LNCaP clone FGC (cell line): ENCODE measurements at regions not wholly inside any gene's neighbourhood (a gene's known extent, or its start where the extent isn't known, plus 50 kb on each side); places are given as distances from the start of the nearest gene placed in this dataset.
A peak's percentile ranks its signal among the peaks of the same experiment; 100 is the strongest.

ENCODE experiments used
- DNase-seq: peaks from one replicate; pipeline ENCODE4 v3.0.0-alpha.2; 2011; ENCODE audit warnings: low read depth
- H3K4me3 ChIP-seq: 2 replicates; pipeline ENCODE4 v1.5.1; 2011; ENCODE audit warnings: mild to moderate bottlenecking, low read depth, low read length, control low read depth
- TF ChIP-seq, protein P1 (sequence below): IDR thresholded peaks from 2 replicates; pipeline ENCODE4 v1.5.1; 2012; ENCODE audit warnings: mild to moderate bottlenecking; ENCODE audit not compliant: control insufficient read depth, insufficient read depth; ENCODE audit errors: extremely low read depth

GRCh38 chr7:106196460-106197021 lies 84.4 kb upstream of the SYPL1 start:
- DNase-seq, result peak; percentile 87
- TF ChIP-seq, protein P1, sequence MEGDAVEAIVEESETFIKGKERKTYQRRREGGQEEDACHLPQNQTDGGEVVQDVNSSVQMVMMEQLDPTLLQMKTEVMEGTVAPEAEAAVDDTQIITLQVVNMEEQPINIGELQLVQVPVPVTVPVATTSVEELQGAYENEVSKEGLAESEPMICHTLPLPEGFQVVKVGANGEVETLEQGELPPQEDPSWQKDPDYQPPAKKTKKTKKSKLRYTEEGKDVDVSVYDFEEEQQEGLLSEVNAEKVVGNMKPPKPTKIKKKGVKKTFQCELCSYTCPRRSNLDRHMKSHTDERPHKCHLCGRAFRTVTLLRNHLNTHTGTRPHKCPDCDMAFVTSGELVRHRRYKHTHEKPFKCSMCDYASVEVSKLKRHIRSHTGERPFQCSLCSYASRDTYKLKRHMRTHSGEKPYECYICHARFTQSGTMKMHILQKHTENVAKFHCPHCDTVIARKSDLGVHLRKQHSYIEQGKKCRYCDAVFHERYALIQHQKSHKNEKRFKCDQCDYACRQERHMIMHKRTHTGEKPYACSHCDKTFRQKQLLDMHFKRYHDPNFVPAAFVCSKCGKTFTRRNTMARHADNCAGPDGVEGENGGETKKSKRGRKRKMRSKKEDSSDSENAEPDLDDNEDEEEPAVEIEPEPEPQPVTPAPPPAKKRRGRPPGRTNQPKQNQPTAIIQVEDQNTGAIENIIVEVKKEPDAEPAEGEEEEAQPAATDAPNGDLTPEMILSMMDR, result no peak
- no peak overlapping the region for H3K4me3 ChIP-seq

DNA sequence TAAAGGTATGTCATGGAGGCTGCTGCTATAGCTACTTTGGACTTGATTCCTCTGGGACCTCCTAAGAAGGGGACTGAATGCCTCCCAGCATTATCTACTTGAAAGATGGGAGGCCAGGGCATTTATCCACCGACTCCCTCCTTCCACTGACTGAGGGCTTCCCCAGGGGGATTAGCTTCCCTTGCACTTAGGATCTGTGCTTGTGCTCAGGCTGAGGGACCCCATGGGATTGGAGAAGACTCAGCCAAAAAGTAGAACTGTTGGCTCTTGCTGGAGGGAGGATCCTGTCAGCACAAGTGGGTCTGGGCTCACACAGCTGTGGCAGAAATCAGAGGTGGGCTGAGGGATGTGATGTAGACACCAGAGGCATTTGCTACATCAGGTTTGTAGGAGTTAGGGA lies 81.5 kb upstream of the SYPL1 start:
- no peak for DNase-seq
- TF ChIP-seq, protein P1, result no peak

DNA sequence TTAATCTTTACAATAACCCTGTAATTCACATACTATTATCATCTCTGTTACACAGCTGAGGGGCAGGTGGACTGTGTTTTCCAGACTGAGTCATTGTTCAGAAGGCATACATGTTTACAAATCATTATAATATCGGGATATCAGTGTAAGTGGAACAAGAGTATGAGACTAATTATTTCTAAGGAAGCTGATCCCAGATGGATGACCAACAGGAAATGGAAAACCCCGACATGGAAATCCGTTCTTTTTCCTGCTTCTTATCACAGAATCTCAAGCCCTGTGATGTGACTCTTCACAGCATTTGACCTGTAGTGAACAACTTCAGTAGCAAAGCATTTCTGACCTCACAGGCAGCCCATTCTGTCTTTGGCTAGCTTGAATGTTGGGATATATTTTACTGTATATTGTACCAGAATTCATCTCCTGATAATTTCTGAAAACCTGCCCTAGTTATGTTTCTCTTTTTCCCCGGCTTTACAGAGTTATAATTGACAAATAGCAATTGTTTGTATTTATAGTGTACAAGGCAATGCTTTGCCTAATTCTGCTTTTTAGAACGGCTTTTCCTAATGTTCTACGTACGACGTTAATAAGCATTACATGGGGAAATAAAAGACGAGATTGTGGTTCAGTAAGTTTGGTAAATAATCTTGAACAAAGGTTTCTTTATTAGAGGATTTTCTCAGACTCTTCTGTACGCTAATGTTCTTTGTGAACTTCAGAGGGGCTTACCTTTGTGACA lies 78.6 kb upstream of the SYPL1 start:
- TF ChIP-seq, protein P1, result no peak
- H3K4me3 ChIP-seq, result no peak overlapping the region
- DNase-seq, result no peak

More for the DNA sequence above, 81.5 kb upstream of the SYPL1 start:
- no peak overlapping the region for H3K4me3 ChIP-seq

DNA sequence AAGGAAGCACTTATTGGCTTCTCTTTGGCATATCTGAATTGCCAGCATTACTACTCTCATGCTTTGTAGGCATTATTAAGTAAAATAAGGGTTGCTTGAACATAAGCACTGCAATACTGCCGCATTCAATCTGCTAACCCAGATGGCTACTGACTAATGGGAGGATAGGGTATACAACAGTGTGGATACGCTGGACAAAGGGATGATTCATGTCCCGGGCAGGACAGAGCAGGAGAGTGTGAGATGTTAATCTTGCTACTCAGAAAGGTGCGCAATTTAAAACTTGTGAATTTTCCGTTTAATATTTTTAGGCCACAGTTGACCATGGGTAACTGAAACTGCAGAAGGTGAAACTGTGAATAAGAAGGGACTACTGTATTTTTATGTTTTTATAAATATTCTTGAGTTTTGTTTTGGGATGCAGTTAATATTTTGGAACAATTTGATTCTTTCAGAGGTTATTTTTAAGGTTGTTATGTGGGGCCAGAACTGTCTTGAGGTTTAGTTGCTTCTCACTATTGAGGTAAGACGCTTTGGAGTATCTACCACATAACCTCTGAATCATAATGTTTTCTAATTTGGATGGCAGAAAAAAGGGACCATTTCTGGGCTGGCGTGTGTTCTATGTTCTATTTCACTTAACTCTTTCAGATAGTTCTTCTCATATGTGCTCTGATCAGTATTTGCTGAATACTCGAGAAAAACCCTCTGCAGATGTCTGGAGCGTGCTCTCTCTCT lies 75.7 kb upstream of the SYPL1 start:
- H3K4me3 ChIP-seq, result no peak overlapping the region
- no peak for DNase-seq
- TF ChIP-seq, protein P1, result no peak

- H3K4me3 ChIP-seq, result no peak overlapping the region
- no peak for DNase-seq
- TF ChIP-seq, protein P1, result no peak
Measured at GRCh38 chr7:106185719-106186118, 73.6 kb upstream of the SYPL1 start.

GRCh38 chr7:106183952-106184351 lies 71.8 kb upstream of the SYPL1 start:
- H3K4me3 ChIP-seq, result no peak overlapping the region
- DNase-seq, result no peak
- TF ChIP-seq, protein P1, result no peak
